GM18517 (cell line): ENCODE measurements at regions not wholly inside any gene's neighbourhood (a gene's known extent, or its start where the extent isn't known, plus 50 kb on each side); places are given as distances from the start of the nearest gene placed in this dataset.

Experiments
- ATAC-seq: cut with Tn5 transposase; IDR thresholded peaks from one replicate; pipeline ENCODE4 v1.9.1; 2021; ENCODE audit warnings: mild to moderate bottlenecking, moderate library complexity; ENCODE audit not compliant: unreplicated experiment

DNA sequence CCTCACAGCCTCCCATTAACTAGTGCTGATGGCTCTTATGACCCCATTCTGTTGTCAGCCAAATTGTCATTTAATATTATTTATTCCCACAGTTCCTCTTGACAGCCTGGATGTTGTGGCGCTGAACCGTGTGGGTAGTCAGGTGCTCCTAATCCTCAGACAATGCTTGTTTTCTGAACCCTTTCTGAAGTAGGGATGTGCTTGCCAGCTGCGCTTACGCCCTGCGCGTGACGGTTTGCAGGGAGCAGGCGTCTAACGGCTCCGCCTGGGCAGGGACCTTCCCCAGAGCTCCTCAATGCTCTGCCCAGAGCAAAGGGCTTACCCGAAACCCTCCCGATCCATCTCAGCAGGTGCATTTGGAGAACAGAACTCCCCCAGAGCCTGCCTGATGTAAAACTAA, 358.2 kb upstream of the MYT1L start:
- ATAC-seq = no peak

DNA sequence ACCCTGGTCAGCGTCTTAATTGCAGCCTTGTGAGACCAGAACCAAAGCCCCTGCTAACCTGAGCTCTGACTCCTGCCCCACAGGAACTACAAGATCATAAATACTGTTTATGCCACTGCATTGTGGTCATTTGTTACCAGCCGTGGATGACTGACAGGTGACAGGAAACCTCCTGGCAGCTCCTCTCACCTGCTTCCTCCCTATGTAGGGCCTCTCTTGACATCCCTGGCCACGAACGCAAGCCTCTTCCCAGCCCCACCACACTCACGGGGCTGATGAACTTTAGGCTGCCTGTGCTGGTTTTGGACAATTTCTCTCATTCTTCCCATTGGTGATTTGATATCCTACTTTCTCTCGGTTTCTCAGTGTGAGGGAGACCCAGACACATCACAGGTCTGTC, 357.2 kb upstream of the MYT1L start:
- no peak for ATAC-seq

DNA sequence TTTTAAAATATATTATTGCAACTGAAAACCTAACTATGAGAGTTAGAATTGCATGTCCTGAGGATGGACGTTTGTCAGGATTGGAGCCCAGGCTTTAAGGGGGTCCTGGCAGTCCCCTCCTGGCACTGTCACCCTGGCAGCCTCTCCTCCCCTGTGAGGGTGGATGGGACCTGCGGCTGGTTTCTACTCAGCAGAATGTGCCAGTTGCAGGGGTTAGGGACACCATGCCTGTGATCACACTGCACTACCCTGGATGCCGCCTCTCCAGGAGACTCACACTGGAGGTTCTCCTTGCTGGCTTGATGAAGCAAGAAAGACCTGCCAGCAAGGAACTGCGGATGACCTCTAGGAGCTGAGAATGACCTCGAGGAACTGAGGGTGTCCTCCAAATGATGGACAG, 356.7 kb upstream of the MYT1L start:
- ATAC-seq = no peak

DNA sequence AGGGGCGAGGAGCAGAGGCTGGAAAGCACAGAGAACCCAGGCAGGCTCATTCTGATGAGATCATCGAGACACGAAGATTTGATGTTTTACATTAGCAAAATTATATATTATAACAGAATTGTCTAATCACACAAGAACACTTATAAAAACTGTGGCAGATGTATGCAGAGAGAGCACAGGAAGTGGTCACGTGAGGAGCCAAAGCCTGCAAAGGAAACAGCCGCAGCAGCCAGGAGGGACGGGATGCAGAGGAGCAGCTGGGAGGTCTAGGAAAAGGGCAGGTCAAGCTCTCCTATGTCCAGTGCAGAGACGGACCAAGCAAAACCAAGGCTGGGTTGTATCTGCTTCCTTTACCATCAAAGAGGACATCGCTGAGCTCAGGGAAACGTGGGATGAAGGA, 355.1 kb upstream of the MYT1L start:
- no peak for ATAC-seq

DNA sequence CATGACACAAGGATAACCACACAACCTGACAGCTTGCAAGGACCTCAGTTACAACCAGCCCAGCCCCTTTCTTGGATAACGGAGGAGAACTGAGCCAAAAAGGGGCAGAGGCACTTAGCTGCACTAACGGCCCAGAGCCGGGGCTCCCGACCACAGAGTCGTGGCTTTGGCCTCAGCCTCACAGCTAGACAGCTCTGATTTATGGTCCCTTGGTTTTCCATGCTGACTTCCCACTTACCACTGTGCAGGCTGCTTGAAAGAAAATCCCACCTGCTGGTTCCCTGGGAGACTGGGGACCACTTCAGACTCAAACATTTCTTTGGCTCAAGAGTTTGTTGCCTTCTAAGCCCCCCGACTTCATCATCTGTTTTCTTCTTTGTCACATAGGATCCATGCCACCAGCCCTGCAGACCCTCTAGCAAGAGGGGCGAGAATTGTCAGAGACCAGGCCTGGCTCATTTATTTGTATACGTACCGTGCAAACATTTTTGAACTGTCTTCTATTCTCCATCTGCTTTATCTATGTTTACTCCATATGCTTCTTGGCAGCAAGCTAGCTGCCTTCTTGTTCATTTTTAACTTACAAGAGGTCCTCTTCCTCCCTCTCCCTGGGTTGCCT, 352.6 kb upstream of the MYT1L start:
- no peak for ATAC-seq

DNA sequence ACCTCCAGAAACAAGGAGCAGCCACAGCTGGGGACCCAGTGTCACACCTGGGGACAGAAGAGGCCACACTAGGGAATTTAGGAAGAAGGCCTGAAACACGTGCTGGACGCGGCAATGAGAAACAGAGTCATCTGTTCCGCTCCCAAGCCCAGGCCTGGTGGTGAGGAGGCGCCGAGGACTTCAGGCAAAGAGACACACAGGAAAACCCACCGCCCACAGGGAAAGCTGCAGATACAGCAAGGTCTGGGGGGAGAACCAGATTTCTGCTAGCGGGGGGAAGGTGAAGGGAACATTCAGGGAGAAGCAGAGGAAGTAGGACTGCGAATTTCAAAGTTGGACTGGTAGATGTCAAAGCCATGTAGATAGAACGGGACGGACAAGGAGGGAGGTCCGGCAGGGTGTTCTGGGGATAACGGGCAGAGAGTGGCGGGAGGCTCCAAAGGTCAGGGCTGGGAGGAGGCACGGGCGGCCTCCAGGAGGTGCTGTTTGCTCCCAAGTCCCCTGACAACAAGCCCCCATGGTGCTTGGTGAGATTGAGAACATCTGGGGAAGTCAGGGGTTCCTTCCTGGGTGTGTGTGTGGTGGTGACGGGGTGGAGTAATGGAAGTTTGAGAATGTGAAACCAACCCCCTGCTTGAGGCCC, 351.7 kb upstream of the MYT1L start:
- no peak for ATAC-seq

DNA sequence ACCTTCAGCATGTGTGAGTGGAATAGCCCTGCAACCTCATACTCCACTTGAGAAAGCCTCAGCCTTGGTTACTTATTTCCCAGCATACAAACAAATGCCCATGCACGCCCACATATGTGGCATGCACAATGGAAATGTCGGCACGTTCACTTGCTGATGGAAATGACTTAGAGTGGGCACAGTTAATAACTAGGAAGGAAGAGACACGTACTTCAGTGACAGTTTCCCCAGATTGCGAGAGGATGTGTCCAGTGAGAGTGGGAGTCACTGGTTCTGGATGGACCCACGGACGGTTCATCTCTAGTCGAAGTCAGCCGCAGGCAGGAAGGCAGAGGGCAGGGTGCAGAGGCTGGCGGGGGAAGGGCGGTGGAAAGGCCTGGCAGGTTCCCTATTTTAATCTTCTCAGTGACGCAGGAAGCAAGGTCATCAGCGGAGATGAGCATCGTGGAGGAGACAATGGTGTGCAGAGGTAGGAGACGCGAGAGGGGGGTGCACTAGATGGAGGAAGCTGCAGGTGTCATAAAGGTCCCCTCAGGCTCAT, 350.7 kb upstream of the MYT1L start:
- ATAC-seq = no peak

DNA sequence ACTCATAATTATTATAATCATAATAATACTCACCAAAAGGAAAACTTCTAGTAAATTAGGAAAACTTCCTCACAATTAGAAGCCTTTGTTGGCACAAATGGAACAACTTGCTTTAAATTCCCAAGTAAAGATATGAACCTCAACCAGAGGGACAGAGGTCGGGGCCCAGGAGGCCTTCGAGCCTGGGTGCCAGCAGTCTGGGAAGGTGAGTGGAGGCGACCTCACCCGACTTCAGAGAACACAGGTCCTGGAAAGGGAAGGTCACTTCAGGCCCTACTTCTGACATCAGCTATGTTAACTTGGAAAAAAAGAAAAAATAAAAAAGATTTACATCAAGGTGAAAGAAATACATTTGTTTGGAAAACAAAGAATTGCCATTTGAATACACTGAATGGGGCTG, 350.0 kb upstream of the MYT1L start:
- no peak for ATAC-seq

DNA sequence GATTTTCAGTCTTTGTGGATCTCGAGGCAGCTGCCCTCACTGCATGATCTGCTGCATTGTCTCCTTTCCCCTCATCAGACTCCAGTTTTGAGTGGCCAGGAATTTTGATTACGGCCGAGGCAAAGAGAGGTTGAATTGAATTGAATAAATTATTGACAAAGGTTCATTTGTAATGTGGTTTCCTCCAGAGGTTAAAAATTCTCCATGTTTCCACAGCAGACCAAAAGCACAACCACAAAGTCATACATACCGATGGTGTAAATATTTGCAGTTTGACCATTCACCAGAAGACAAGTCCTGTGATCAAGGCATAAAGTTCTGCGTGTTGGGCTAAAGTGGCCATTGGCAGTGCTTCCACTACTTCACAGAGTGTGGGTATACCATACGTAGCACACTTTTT, 343.8 kb upstream of the MYT1L start:
- no peak for ATAC-seq

DNA sequence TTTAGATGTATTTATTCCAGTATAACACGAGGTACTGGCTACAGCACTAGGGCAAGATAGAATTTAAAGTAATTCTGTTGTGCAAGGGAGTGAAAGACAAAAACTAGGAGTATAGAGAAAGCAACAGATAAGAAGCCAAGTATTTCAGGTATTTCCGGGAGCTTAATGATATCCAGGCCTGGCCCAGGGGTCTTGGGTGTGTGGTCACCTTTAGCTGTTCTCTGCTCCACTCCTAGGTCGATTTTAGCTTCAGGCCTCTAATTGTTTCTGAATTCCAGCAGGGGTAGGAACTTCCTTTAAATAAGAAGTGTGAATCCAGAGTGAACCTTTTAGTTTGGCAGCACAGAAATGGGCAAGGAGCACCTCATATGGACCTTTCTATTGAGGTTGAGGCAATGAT, 342.3 kb upstream of the MYT1L start:
- no peak for ATAC-seq

DNA sequence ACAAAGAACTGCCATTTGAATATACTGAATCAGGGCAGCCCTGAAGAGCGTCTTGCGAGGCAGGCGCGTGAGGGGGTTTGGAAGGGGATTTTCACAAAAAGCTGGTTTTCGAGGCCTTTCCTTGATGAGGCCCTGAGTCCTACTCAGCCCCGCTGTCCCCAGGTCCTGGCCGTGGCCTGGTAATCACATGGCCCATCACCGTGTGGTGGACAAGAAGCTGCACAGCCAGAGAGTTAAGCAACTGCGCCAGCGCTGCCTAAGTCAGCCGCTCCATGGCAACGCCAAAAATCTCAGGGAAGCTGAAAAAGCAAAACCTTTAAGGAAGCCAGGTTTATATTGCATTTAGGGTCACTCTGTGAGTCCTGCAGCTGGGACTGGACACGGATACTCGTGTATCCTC, 341.2 kb upstream of the MYT1L start:
- no peak for ATAC-seq

DNA sequence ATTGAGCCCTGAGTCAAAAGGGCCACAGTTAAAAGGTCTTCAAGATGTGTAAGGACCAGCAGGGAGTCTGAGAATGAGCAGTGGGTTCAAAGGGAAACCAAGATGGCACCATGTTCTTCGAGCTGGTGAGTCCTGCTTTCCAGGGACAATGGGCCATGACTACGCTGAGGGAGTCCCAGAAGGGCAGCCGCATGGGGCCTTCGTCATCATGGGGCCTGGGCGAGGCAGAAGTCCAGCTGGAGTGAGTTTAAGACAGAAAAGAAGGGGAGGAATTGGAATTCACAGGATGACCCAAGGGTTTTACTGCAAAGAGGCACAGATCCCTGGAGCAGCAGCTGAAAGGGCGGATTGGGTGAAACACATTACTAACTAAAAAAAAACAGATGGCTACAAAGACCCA, 340.8 kb upstream of the MYT1L start:
- no peak for ATAC-seq

DNA sequence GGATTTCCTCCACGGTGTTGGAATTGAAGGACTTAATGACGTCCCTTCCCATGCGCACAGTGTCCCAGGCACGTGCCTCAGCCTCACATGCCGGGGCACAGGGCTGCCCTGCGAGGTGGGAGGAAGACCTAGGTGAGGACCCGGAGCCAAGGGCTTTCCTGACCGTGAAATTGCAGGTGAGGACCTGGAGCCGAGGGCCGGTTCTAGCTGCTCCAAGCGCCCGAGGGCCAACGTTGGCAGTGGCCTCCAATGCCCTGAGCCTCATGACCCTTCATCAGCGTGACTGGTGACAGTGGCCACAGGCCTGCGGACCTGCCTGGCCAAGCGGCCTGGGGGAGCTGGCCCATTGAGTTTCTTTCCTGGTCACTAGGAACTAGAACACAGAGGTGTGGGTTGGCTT, 338.2 kb upstream of the MYT1L start:
- ATAC-seq = no peak

DNA sequence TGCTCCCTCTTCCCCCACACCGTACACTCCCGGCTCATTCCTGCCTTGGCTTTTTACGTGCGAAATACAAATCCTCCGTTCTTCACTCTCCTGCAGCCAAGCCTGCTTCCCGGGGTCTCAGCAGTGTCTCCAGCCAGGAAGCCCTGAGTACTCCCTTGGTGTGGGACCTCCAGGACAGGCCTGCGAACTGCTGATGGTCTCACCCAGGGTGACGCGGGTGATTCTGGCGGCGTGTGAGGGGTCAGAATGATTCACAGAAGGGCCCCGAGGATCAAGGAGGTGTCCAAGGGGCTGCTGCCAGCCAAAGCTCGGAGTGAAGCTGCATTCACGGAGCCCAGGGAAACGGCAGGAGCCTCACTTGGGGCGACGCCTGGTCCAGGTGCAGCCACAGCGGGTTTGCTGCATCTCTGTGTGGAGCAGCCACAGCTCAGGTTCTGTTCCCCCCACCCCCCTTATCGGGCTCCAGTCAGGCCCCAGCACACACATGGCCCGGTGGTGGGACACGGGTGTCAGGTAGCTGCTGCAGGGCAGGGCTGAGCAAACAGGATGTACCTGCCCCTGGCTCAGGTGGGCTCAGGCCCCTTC, 337.7 kb upstream of the MYT1L start:
- no peak for ATAC-seq

DNA sequence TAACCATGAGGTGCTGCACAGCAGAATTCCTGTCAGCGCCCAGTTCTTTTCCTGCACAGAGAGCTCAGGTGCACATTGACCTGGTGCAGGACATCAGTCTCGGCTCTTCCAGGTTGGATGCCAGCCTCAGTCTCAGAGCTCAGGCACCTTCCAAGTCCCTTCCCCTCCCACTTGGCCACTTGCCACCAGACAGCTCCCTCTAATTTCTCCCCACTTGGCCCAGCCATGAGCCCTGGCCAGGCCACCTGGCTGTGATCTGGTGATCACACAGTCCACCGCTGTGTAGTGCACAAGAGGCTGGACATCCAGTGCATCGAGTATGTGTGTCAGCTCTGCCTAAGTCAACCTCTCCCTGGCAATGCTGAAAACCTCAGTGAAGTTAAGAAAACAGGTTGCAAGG, 336.6 kb upstream of the MYT1L start:
- no peak for ATAC-seq

DNA sequence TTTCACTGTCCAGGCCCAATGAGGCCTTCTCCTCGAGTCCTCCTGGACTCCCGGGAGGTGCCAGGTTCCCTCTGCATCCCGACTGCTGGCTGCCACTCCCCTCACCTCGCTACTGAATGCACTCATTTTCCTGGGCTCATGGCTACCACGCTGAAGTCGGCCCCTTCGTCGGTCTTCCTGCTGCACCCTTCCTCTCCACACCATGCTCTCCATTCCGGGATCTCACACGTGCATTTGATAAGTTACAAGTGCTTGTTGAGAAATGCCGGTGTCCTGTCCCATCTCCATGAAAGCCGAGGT, 334.7 kb upstream of the MYT1L start:
- ATAC-seq = no peak

DNA sequence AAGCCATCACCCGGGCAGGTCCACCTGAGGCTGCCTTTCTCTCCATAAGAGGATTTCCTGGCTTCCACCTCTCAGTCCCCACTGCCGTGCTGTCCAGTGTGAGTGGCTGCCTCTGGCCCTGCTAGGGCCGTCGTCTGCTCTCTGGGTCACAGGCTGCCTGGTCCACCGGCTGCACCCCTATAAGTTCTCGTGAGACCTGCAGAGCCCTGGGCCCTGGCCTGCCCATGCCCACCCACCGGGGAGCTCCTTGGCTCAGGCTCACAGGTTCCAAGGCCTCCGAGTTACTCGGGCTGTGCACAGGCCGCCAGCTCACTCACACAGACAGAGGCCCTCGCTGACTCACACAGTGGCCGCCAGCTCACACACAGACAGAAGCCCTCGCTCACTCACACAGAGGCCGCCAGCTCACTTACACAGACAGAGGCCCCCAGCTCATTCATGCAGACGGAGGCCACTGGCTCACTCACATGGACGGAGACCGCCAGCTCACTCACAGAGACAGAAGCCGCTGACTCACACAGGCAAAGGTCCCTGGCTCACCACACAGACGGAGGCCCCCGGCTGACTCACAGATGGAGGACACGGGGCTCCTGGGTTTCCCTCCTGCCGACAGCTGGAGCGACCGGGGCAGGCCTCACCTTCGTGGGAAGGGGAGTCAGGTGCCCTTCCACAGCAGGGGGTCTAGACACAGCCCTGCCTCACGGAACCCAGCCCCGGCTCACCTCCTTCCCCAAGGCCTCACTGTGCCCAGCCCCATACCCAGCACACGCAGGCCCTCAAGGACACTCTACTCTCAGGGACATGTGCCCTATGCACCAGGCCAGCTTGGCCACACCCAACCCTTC, 334.1 kb upstream of the MYT1L start:
- no peak for ATAC-seq

DNA sequence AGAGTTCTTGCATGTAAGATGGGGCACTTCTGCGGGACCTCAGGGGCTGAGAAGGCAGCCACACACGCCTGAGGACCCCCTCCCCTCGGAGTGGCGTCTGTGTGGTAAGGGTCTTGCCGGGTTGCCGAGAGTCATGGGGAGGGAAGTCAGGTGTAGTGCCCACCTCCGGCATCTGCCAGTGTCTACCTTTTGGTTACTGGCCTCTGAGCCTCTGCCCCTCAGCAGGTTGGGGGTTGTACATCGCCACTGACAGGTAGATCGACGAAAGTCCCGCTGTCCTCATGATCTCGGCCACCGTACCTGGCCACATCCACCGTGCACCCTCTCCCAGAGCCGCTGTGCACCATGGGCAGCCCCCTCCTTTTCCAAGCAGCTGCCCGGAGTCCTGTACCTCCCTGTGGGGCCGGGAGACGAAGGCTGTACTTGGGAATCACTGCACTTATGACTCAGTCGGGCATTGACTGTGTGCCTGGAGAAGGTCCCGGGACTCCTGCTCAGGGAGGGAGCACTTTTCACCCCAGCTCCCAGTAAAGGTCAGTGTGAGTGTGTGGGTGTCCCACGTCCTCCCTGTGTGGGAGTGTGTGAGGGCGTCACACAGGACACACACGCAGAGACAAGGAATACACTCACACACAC, 332.4 kb upstream of the MYT1L start:
- no peak for ATAC-seq

DNA sequence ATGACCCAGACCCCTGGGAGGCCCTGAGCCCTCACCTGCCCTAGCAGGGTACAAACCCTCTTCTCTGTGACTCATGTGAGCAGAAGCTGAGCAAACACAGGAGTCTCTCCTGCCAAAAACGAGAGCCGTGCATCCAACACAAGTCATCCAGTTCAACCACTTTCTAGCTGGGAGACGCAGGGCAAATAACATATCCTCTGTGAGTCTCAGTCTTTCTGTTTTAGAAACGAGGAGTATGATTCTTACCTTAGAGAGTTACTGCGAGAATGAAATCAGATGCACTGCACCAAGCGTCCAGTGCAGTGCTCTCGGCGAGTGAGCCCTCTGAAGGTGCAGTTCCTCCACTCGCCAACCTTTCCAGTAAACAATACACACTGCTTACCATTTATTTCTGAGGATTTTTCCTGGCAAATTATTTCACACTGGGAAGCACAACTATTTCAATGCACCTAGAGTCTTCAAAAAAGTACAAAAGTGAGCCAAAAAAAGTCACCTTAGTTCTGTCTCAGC, 331.8 kb upstream of the MYT1L start:
- no peak for ATAC-seq

DNA sequence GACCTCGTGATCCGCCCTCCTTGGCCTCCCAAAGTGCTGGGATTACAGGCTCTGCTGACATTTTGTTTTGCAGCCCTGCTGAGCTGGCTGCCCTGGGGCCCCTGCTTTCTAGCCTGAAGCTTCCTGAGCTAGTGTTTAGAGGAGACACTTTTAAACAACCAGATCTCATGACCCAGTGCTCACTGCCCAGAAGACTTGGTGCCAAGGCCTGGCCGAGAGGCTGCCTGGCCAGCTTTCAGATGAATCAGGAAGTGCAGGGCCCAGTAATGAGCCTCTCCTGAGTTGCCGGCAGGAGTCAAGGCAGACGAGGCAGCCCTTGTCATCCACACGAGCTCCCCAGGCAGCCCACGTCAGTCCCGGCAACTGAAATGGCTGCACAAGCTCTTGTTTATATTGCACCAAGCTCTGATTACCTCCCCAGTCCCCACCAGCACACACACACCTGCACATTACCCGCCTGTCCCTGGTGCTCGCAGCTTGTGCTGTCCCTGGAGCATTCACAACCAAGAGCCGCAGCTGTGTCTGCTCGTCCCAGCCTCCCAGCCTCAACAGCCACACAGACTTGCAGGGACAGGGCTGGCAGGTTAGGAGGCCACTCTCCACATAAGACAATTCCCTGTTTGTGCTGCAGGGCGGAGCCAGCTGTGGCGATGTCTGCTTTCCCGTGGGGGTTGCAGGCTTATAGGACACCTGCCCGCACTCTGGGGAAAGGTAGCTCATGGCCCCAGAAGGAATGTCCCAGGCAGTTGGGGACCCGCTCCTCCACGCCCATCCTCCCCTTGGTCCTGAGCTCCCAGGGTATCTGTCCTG, 331.2 kb upstream of the MYT1L start:
- ATAC-seq = no peak
